ENCODE measurements at regions not wholly inside any gene's neighbourhood (a gene's known extent, or its start where the extent isn't known, plus 50 kb on each side); places are given as distances from the start of the nearest gene placed in this dataset.
"Not testable (repeated sequence)": the region's sequence is repeated elsewhere in the genome, so short reads cannot be mapped to it uniquely, and the experiment has no call there.

- not testable (repeated sequence) for H3K9ac ChIP-seq (ENCODE audit: low read length in 5 of 5); H3K27me3 ChIP-seq (ENCODE audit: control insufficient read depth in 5 of 5, insufficient read depth in 4 of 5, low read length in 5 of 5); H3K9me3 ChIP-seq (ENCODE audit: control insufficient read depth in 5 of 5, low read length in 5 of 5); H3K27ac ChIP-seq (ENCODE audit: low read depth, low read length); H3K36me3 ChIP-seq (ENCODE audit: control insufficient read depth in 5 of 5, insufficient read depth in 5 of 5, low read length in 5 of 5); H3K4me3 ChIP-seq (ENCODE audit: low read depth in 1 of 5, low read length in 5 of 5); H3K4me1 ChIP-seq (ENCODE audit: control insufficient read depth in 5 of 5, insufficient read depth in 5 of 5, low read length in 5 of 5)
Measured at GRCh38 chr2:77900211-77900610, 378.0 kb upstream of the LRRTM4 start.

- H3K9ac ChIP-seq (ENCODE audit: low read length in 5 of 5): no peak overlapping the region
- no peak overlapping the region for H3K4me3 ChIP-seq (ENCODE audit: low read depth in 1 of 5, low read length in 5 of 5)
- H3K36me3 ChIP-seq (ENCODE audit: control insufficient read depth in 5 of 5, insufficient read depth in 5 of 5, low read length in 5 of 5): no peaks in the 10 kb centered on the region
- H3K4me1 ChIP-seq (ENCODE audit: control insufficient read depth in 5 of 5, insufficient read depth in 5 of 5, low read length in 5 of 5): no peaks in the 10 kb centered on the region
- H3K27ac ChIP-seq (ENCODE audit: low read depth, low read length): no peak overlapping the region
- peaks cover 0 to 2% (median 0%) of the 10 kb centered on the region in 5 donors for H3K9me3 ChIP-seq (ENCODE audit: control insufficient read depth in 5 of 5, low read length in 5 of 5)
- H3K27me3 ChIP-seq (ENCODE audit: control insufficient read depth in 5 of 5, insufficient read depth in 4 of 5, low read length in 5 of 5): no peaks in the 10 kb centered on the region
Measured at GRCh38 chr2:77910136-77910535, 388.0 kb upstream of the LRRTM4 start.

- Histone ChIP-seq H3K4me3 (ENCODE audit: low read depth in 1 of 5, low read length in 5 of 5) (no peak overlapping the region), H3K4me1 (ENCODE audit: control insufficient read depth in 5 of 5, insufficient read depth in 5 of 5, low read length in 5 of 5) (no peaks in the 10 kb centered on the region), H3K27ac (ENCODE audit: low read depth, low read length) (no peak overlapping the region), H3K27me3 (ENCODE audit: control insufficient read depth in 5 of 5, insufficient read depth in 4 of 5, low read length in 5 of 5) (no peaks in the 10 kb centered on the region), H3K9me3 (ENCODE audit: control insufficient read depth in 5 of 5, low read length in 5 of 5) (no peaks in the 10 kb centered on the region), H3K9ac (ENCODE audit: low read length in 5 of 5) (no peak overlapping the region), H3K36me3 (ENCODE audit: control insufficient read depth in 5 of 5, insufficient read depth in 5 of 5, low read length in 5 of 5) (no peaks in the 10 kb centered on the region)
Measured at GRCh38 chr2:77920838-77921366, 398.7 kb upstream of the LRRTM4 start.

GRCh38 chr2:77922567-77922966 lies 400.4 kb upstream of the LRRTM4 start:
- Histone ChIP-seq H3K4me3 (ENCODE audit: low read depth in 1 of 5, low read length in 5 of 5) (no peak overlapping the region), H3K36me3 (ENCODE audit: control insufficient read depth in 5 of 5, insufficient read depth in 5 of 5, low read length in 5 of 5) (no peaks in the 10 kb centered on the region), H3K27ac (ENCODE audit: low read depth, low read length) (no peak overlapping the region), H3K9me3 (ENCODE audit: control insufficient read depth in 5 of 5, low read length in 5 of 5) (no peaks in the 10 kb centered on the region), H3K4me1 (ENCODE audit: control insufficient read depth in 5 of 5, insufficient read depth in 5 of 5, low read length in 5 of 5) (no peaks in the 10 kb centered on the region), H3K9ac (ENCODE audit: low read length in 5 of 5) (no peak overlapping the region), H3K27me3 (ENCODE audit: control insufficient read depth in 5 of 5, insufficient read depth in 4 of 5, low read length in 5 of 5) (no peaks in the 10 kb centered on the region)

GRCh38 chr2:77937366-77937765 lies 415.2 kb upstream of the LRRTM4 start:
- Histone ChIP-seq H3K4me1 (ENCODE audit: control insufficient read depth in 5 of 5, insufficient read depth in 5 of 5, low read length in 5 of 5) (no peaks in the 10 kb centered on the region), H3K27me3 (ENCODE audit: control insufficient read depth in 5 of 5, insufficient read depth in 4 of 5, low read length in 5 of 5) (no peaks in the 10 kb centered on the region), H3K9ac (ENCODE audit: low read length in 5 of 5) (no peak overlapping the region), H3K4me3 (ENCODE audit: low read depth in 1 of 5, low read length in 5 of 5) (no peak overlapping the region), H3K9me3 (ENCODE audit: control insufficient read depth in 5 of 5, low read length in 5 of 5) (peaks cover 0 to 5% (median 0%) of the 10 kb centered on the region in 5 donors), H3K36me3 (ENCODE audit: control insufficient read depth in 5 of 5, insufficient read depth in 5 of 5, low read length in 5 of 5) (no peaks in the 10 kb centered on the region), H3K27ac (ENCODE audit: low read depth, low read length) (no peak overlapping the region)

GRCh38 chr2:77938462-77938861 lies 416.3 kb upstream of the LRRTM4 start:
- no peaks in the 10 kb centered on the region for H3K36me3 ChIP-seq (ENCODE audit: control insufficient read depth in 5 of 5, insufficient read depth in 5 of 5, low read length in 5 of 5)
- peaks cover 0 to 3% (median 0%) of the 10 kb centered on the region in 5 donors for H3K9me3 ChIP-seq (ENCODE audit: control insufficient read depth in 5 of 5, low read length in 5 of 5)
- H3K27ac ChIP-seq (ENCODE audit: low read depth, low read length): no peak overlapping the region
- H3K4me3 ChIP-seq (ENCODE audit: low read depth in 1 of 5, low read length in 5 of 5): no peak overlapping the region
- no peaks in the 10 kb centered on the region for H3K4me1 ChIP-seq (ENCODE audit: control insufficient read depth in 5 of 5, insufficient read depth in 5 of 5, low read length in 5 of 5)
- no peaks in the 10 kb centered on the region for H3K27me3 ChIP-seq (ENCODE audit: control insufficient read depth in 5 of 5, insufficient read depth in 4 of 5, low read length in 5 of 5)
- H3K9ac ChIP-seq (ENCODE audit: low read length in 5 of 5): no peak overlapping the region

- H3K27me3 ChIP-seq (ENCODE audit: control insufficient read depth in 5 of 5, insufficient read depth in 4 of 5, low read length in 5 of 5): no peaks in the 10 kb centered on the region
- H3K9me3 ChIP-seq (ENCODE audit: control insufficient read depth in 5 of 5, low read length in 5 of 5): no peaks in the 10 kb centered on the region
- H3K9ac ChIP-seq (ENCODE audit: low read length in 5 of 5): no peak overlapping the region
- no peak overlapping the region for H3K27ac ChIP-seq (ENCODE audit: low read depth, low read length)
- no peaks in the 10 kb centered on the region for H3K36me3 ChIP-seq (ENCODE audit: control insufficient read depth in 5 of 5, insufficient read depth in 5 of 5, low read length in 5 of 5)
- no peak overlapping the region for H3K4me3 ChIP-seq (ENCODE audit: low read depth in 1 of 5, low read length in 5 of 5)
- no peaks in the 10 kb centered on the region for H3K4me1 ChIP-seq (ENCODE audit: control insufficient read depth in 5 of 5, insufficient read depth in 5 of 5, low read length in 5 of 5)
Measured at GRCh38 chr2:77939370-77939769, 417.2 kb upstream of the LRRTM4 start.

- no peak overlapping the region for H3K9ac ChIP-seq (ENCODE audit: low read length in 5 of 5)
- H3K4me1 ChIP-seq (ENCODE audit: control insufficient read depth in 5 of 5, insufficient read depth in 5 of 5, low read length in 5 of 5): no peaks in the 10 kb centered on the region
- no peaks in the 10 kb centered on the region for H3K9me3 ChIP-seq (ENCODE audit: control insufficient read depth in 5 of 5, low read length in 5 of 5)
- no peak overlapping the region for H3K27ac ChIP-seq (ENCODE audit: low read depth, low read length)
- H3K27me3 ChIP-seq (ENCODE audit: control insufficient read depth in 5 of 5, insufficient read depth in 4 of 5, low read length in 5 of 5): no peaks in the 10 kb centered on the region
- H3K4me3 ChIP-seq (ENCODE audit: low read depth in 1 of 5, low read length in 5 of 5): no peak overlapping the region
- H3K36me3 ChIP-seq (ENCODE audit: control insufficient read depth in 5 of 5, insufficient read depth in 5 of 5, low read length in 5 of 5): no peaks in the 10 kb centered on the region
Measured at GRCh38 chr2:77939801-77940200, 417.6 kb upstream of the LRRTM4 start.

- H3K4me1 ChIP-seq (ENCODE audit: control insufficient read depth in 5 of 5, insufficient read depth in 5 of 5, low read length in 5 of 5): no peaks in the 10 kb centered on the region
- H3K9ac ChIP-seq (ENCODE audit: low read length in 5 of 5): no peak overlapping the region
- no peaks in the 10 kb centered on the region for H3K9me3 ChIP-seq (ENCODE audit: control insufficient read depth in 5 of 5, low read length in 5 of 5)
- no peak overlapping the region for H3K27ac ChIP-seq (ENCODE audit: low read depth, low read length)
- H3K36me3 ChIP-seq (ENCODE audit: control insufficient read depth in 5 of 5, insufficient read depth in 5 of 5, low read length in 5 of 5): no peaks in the 10 kb centered on the region
- H3K27me3 ChIP-seq (ENCODE audit: control insufficient read depth in 5 of 5, insufficient read depth in 4 of 5, low read length in 5 of 5): no peaks in the 10 kb centered on the region
- H3K4me3 ChIP-seq (ENCODE audit: low read depth in 1 of 5, low read length in 5 of 5): no peak overlapping the region
Measured at GRCh38 chr2:77954931-77955330, 432.8 kb upstream of the LRRTM4 start.

GRCh38 chr2:77962943-77963342 lies 440.8 kb upstream of the LRRTM4 start:
- H3K9me3 ChIP-seq (ENCODE audit: control insufficient read depth in 5 of 5, low read length in 5 of 5): no peaks in the 10 kb centered on the region
- H3K36me3 ChIP-seq (ENCODE audit: control insufficient read depth in 5 of 5, insufficient read depth in 5 of 5, low read length in 5 of 5): no peaks in the 10 kb centered on the region
- H3K9ac ChIP-seq (ENCODE audit: low read length in 5 of 5): no peak overlapping the region
- H3K27ac ChIP-seq (ENCODE audit: low read depth, low read length): no peak overlapping the region
- no peaks in the 10 kb centered on the region for H3K4me1 ChIP-seq (ENCODE audit: control insufficient read depth in 5 of 5, insufficient read depth in 5 of 5, low read length in 5 of 5)
- H3K4me3 ChIP-seq (ENCODE audit: low read depth in 1 of 5, low read length in 5 of 5): no peak overlapping the region
- no peaks in the 10 kb centered on the region for H3K27me3 ChIP-seq (ENCODE audit: control insufficient read depth in 5 of 5, insufficient read depth in 4 of 5, low read length in 5 of 5)

Measured in subcutaneous abdominal adipose tissue (tissue), 5 donors.